MCF 10A (cell line): ENCODE measurements at regions not wholly inside any gene's neighbourhood (a gene's known extent, or its start where the extent isn't known, plus 50 kb on each side); places are given as distances from the start of the nearest gene placed in this dataset.
"Not testable (repeated sequence)": the region's sequence is repeated elsewhere in the genome, so short reads cannot be mapped to it uniquely, and the experiment has no call there.

ENCODE experiments used
- BruUV-seq: library from RNA; stranded (reverse); fragments of 400-500 nt; replicated peaks from 2 replicates; lab custom pipeline; 2021; lab: Mats Ljungman, UMichigan
- CTCF ChIA-PET: fragments of 300-600 bp; sonication (Branson Sonifier 250); formaldehyde crosslinking; extraction: SDS; loops from one replicate; lab custom pipeline; 2021; ENCODE audit warnings: antibody characterized with exemption, inconsistent platforms; lab: Yijun Ruan, JAX
- POLR2A ChIA-PET: fragments of 300-600, 350-650 bp; sonication (Branson Sonifier 250); formaldehyde crosslinking; extraction: SDS; loops from one replicate; lab custom pipeline; 2020; ENCODE audit warnings: antibody characterized with exemption, inconsistent platforms; lab: Yijun Ruan, JAX
- DNase-seq: peaks from one replicate; pipeline ENCODE4 v3.0.0-alpha.2; 2018; ENCODE audit not compliant: unreplicated experiment
- H3K27ac Mint-ChIP-seq: one replicate; pipeline ENCODE4 v1.8.0; 2022; ENCODE audit warnings: mild to moderate bottlenecking, low read depth, mixed read lengths; ENCODE audit not compliant: unreplicated experiment
- H3K27me3 Mint-ChIP-seq: one replicate; pipeline ENCODE4 v1.8.0; 2022; ENCODE audit warnings: mixed read lengths; ENCODE audit not compliant: insufficient read depth, unreplicated experiment
- H3K36me3 Mint-ChIP-seq: one replicate; pipeline ENCODE4 v1.8.0; 2022; ENCODE audit warnings: mild to moderate bottlenecking, moderate library complexity, mixed read lengths; ENCODE audit not compliant: insufficient read depth, unreplicated experiment
- H3K4me1 Mint-ChIP-seq: one replicate; pipeline ENCODE4 v1.8.0; 2022; ENCODE audit warnings: mixed read lengths; ENCODE audit not compliant: insufficient read depth, unreplicated experiment
- H3K4me3 Mint-ChIP-seq: one replicate; pipeline ENCODE4 v1.8.0; 2022; ENCODE audit warnings: mild to moderate bottlenecking, moderate library complexity, mixed read lengths; ENCODE audit not compliant: unreplicated experiment
- H3K9me3 Mint-ChIP-seq: one replicate; pipeline ENCODE4 v1.8.0; 2022; ENCODE audit warnings: mixed read lengths; ENCODE audit not compliant: unreplicated experiment
- CTCF ChIP-seq: fragments of 200-600 bp; IDR thresholded peaks from one replicate; pipeline ENCODE4 v1.8.0; 2022; ENCODE audit warnings: antibody characterized with exemption, mild to moderate bottlenecking; ENCODE audit not compliant: unreplicated experiment
- intact Hi-C: fragments of 100-400 bp; cut with micrococcal nuclease; formaldehyde crosslinking; loops from 2 replicates; pipeline ENCODE4 v1.14.1; 2022

- Mint-ChIP-seq H3K9me3 (peaks cover 19% of the 10 kb centered on the region), H3K4me1 (peaks cover 16% of the 10 kb centered on the region), H3K27me3 (no peaks in the 10 kb centered on the region), H3K4me3 (no peak overlapping the region), H3K36me3 (no peaks in the 10 kb centered on the region), H3K27ac (peak overlapping the region; percentile 31)
- ChIA-PET POLR2A (interaction anchor here (0.6 to 1.4 kb wide), 4 partner anchors 9 to 71 kb away, joined by 3 to 4 read pairs (median 3); no protein-coding TSS in a partner anchor), CTCF (no interaction called here)
- BruUV-seq = no TSS peak
- intact Hi-C loops = no loop called here
- peak; percentile 63 for DNase-seq
- TF ChIP-seq CTCF = no peak
Measured at GRCh38 chr13:88014527-88014926, 343.4 kb downstream of the SLITRK5 start.

- H3K36me3 Mint-ChIP-seq = no peaks in the 10 kb centered on the region
- DNase-seq = peak; percentile 73
- H3K4me3 Mint-ChIP-seq = peak overlapping the region; percentile 19
- peak overlapping the region; percentile 73 for H3K27ac Mint-ChIP-seq
- H3K27me3 Mint-ChIP-seq = no peaks in the 10 kb centered on the region
- intact Hi-C loops = no loop called here
- BruUV-seq = no TSS peak
- no peak for TF ChIP-seq CTCF
- ChIA-PET POLR2A (interaction anchor here (0.6 kb wide), 1 partner anchor 203 kb away, joined by 3 read pairs; no protein-coding TSS in a partner anchor), CTCF (interaction anchor here (0.7 kb wide), 1 partner anchor 48 kb away, joined by 3 read pairs; no protein-coding TSS in a partner anchor)
- peaks cover 13% of the 10 kb centered on the region for H3K4me1 Mint-ChIP-seq
- H3K9me3 Mint-ChIP-seq = peaks cover 21% of the 10 kb centered on the region
Measured at GRCh38 chr13:88022431-88023208, 351.4 kb downstream of the SLITRK5 start.

GRCh38 chr13:88026241-88026640 is 355.1 kb downstream of the SLITRK5 start:
- H3K9me3 Mint-ChIP-seq = peaks cover 7% of the 10 kb centered on the region
- H3K27me3 Mint-ChIP-seq = no peaks in the 10 kb centered on the region
- H3K36me3 Mint-ChIP-seq = no peaks in the 10 kb centered on the region
- no peak for TF ChIP-seq CTCF
- no peak overlapping the region for H3K27ac Mint-ChIP-seq
- intact Hi-C loops = no loop called here
- no peak overlapping the region for H3K4me3 Mint-ChIP-seq
- no TSS peak for BruUV-seq
- H3K4me1 Mint-ChIP-seq = peaks cover 13% of the 10 kb centered on the region
- no peak for DNase-seq
- ChIA-PET CTCF (no interaction called here), POLR2A (no interaction called here)

GRCh38 chr13:88031980-88032559 is 360.9 kb downstream of the SLITRK5 start:
- H3K4me1 Mint-ChIP-seq = peaks cover 7% of the 10 kb centered on the region
- H3K36me3 Mint-ChIP-seq = no peaks in the 10 kb centered on the region
- intact Hi-C loops = no loop called here
- H3K27ac Mint-ChIP-seq = no peak overlapping the region
- H3K9me3 Mint-ChIP-seq = no peaks in the 10 kb centered on the region
- no peak for TF ChIP-seq CTCF
- ChIA-PET CTCF (interaction anchor here (0.8 kb wide), 1 partner anchor 11 kb away, joined by 3 read pairs; no protein-coding TSS in a partner anchor), POLR2A (interaction anchor here (0.5 to 0.7 kb wide), 2 partner anchors 250 to 466 kb away, joined by 3 read pairs; no protein-coding TSS in a partner anchor)
- DNase-seq = peak; percentile 62
- H3K4me3 Mint-ChIP-seq = no peak overlapping the region
- no TSS peak for BruUV-seq
- no peaks in the 10 kb centered on the region for H3K27me3 Mint-ChIP-seq

- H3K36me3 Mint-ChIP-seq, BruUV-seq, POLR2A ChIA-PET, H3K9me3 Mint-ChIP-seq, intact Hi-C loops, DNase-seq, H3K27ac Mint-ChIP-seq, H3K27me3 Mint-ChIP-seq, H3K4me1 Mint-ChIP-seq, H3K4me3 Mint-ChIP-seq: not testable (repeated sequence)
- CTCF ChIA-PET = interaction anchor here (0.7 kb wide), 1 partner anchor 1167 kb away, joined by 3 read pairs; no protein-coding TSS in a partner anchor
Measured at GRCh38 chr13:88036205-88036604, 365.0 kb downstream of the SLITRK5 start.
